GM23338 (cell line): ENCODE measurements at regions not wholly inside any gene's neighbourhood (a gene's known extent, or its start where the extent isn't known, plus 50 kb on each side); places are given as distances from the start of the nearest gene placed in this dataset.

Experiments
- ATAC-seq: fragments of 200-7000 bp; cut with Tn5 transposase; 3 replicates; pipeline ENCODE4 v1.9.1; 2020
- DNase-seq: peaks from one replicate; pipeline ENCODE4 v3.0.0-alpha.2; 2015; ENCODE audit warnings: low spot score
- H2AFZ ChIP-seq: fragments of 200-600 bp; sonication (generic); 2 replicates; pipeline ENCODE4 v1.8.0; 2016; ENCODE audit warnings: antibody characterized with exemption, mild to moderate bottlenecking, moderate library complexity
- H3F3A ChIP-seq: fragments of 200-600 bp; sonication (generic); replicated peaks from 2 replicates; pipeline ENCODE4 v1.8.0; 2017; ENCODE audit warnings: antibody characterized with exemption, mixed run types, low read depth
- H3K27ac ChIP-seq: fragments of 200-600 bp; sonication (generic); 2 replicates; pipeline ENCODE4 v1.6.1; 2016; ENCODE audit warnings: low read depth
- H3K27me3 ChIP-seq: fragments of 200-600 bp; sonication (generic); 2 replicates; pipeline ENCODE4 v1.8.0; 2016; ENCODE audit warnings: mild to moderate bottlenecking, mixed run types, moderate library complexity; ENCODE audit not compliant: insufficient read depth
- H3K36me3 ChIP-seq: fragments of 200-600 bp; sonication (generic); 2 replicates; pipeline ENCODE4 v1.8.0; 2016; ENCODE audit warnings: mild to moderate bottlenecking; ENCODE audit not compliant: insufficient read depth
- H3K4me1 ChIP-seq: fragments of 200-600 bp; sonication (generic); 2 replicates; pipeline ENCODE4 v1.8.0; 2016; ENCODE audit warnings: mild to moderate bottlenecking, moderate library complexity; ENCODE audit not compliant: insufficient read depth
- H3K4me2 ChIP-seq: fragments of 200-600 bp; sonication (generic); 2 replicates; pipeline ENCODE4 v1.7.1; 2017; ENCODE audit warnings: mixed run types
- H3K4me3 ChIP-seq: fragments of 200-600 bp; sonication (generic); 2 replicates; pipeline ENCODE4 v1.6.1; 2016; ENCODE audit warnings: mixed run types
- H3K79me2 ChIP-seq: fragments of 200-600 bp; sonication (generic); replicated peaks from 2 replicates; pipeline ENCODE4 v1.8.0; 2017; ENCODE audit warnings: mild to moderate bottlenecking; ENCODE audit not compliant: insufficient read depth
- H3K9me2 ChIP-seq: fragments of 200-600 bp; sonication (generic); 2 replicates; pipeline ENCODE4 v1.8.0; 2017; ENCODE audit not compliant: insufficient read depth
- H4K20me1 ChIP-seq: fragments of 200-600 bp; sonication (generic); replicated peaks from 2 replicates; pipeline ENCODE4 v1.8.0; 2017; ENCODE audit warnings: mild to moderate bottlenecking; ENCODE audit not compliant: insufficient read depth
- H3K27ac Mint-ChIP-seq: 2 replicates; pipeline ENCODE4 v1.8.0; 2020; ENCODE audit warnings: inconsistent platforms, mild to moderate bottlenecking, moderate library complexity, mixed read lengths
- H3K27me3 Mint-ChIP-seq: 3 replicates; pipeline ENCODE4 v1.8.0; 2022; ENCODE audit warnings: low read depth, mild to moderate bottlenecking, moderate library complexity, mixed read lengths, inconsistent platforms; ENCODE audit not compliant: insufficient read depth, poor library complexity
- H3K36me3 Mint-ChIP-seq: 3 replicates; pipeline ENCODE4 v1.8.0; 2021; ENCODE audit warnings: low read depth, mild to moderate bottlenecking, inconsistent platforms, moderate library complexity, mixed read lengths
- H3K4me1 Mint-ChIP-seq: 3 replicates; pipeline ENCODE4 v1.8.0; 2020; ENCODE audit warnings: mild to moderate bottlenecking, inconsistent platforms, mixed read lengths
- H3K4me3 Mint-ChIP-seq: 3 replicates; pipeline ENCODE4 v1.8.0; 2021; ENCODE audit warnings: moderate library complexity, mild to moderate bottlenecking, inconsistent platforms, mixed read lengths
- H3K9me3 Mint-ChIP-seq: 3 replicates; pipeline ENCODE4 v1.8.0; 2020; ENCODE audit warnings: moderate library complexity, mild to moderate bottlenecking, inconsistent platforms, mixed read lengths
- CREB1 ChIP-seq: fragments of 250-450 bp; sonication (Bioruptor Pico); IDR thresholded peaks from 2 replicates; pipeline ENCODE4 v1.5.0; 2020; ENCODE audit warnings: low read depth, mild to moderate bottlenecking, moderate library complexity
- EZH2 ChIP-seq: fragments of 200-600 bp; sonication (generic); IDR thresholded peaks from one replicate; pipeline ENCODE4 v1.8.0; 2017; ENCODE audit warnings: antibody characterized with exemption, mild to moderate bottlenecking, low read depth; ENCODE audit not compliant: unreplicated experiment
- EZH2phosphoT487 ChIP-seq: fragments of 200-600 bp; sonication (generic); IDR thresholded peaks from one replicate; pipeline ENCODE4 v1.8.1; 2018; ENCODE audit warnings: antibody characterized with exemption; ENCODE audit not compliant: unreplicated experiment
- JUNB ChIP-seq: IDR thresholded peaks from one replicate; pipeline ENCODE4 v1.6.1; 2016; ENCODE audit warnings: antibody characterized with exemption; ENCODE audit not compliant: unreplicated experiment
- NANOG ChIP-seq: IDR thresholded peaks from 2 replicates; pipeline ENCODE4 v1.6.1; 2016; ENCODE audit warnings: antibody characterized with exemption, borderline replicate concordance
- ZNF114 ChIP-seq: fragments of 250-450 bp; sonication (Bioruptor Pico); IDR thresholded peaks from 2 replicates; pipeline ENCODE4 v1.5.0; 2020; ENCODE audit warnings: mild to moderate bottlenecking, moderate library complexity
- TF ChIP-seq, protein P1 (sequence below): IDR thresholded peaks from 2 replicates; pipeline ENCODE4 v1.6.1; 2016; ENCODE audit warnings: antibody characterized with exemption
- TF ChIP-seq, protein P2 (sequence below): fragments of 250-450 bp; sonication (Bioruptor Pico); IDR thresholded peaks from 2 replicates; pipeline ENCODE4 v1.5.0; 2020; ENCODE audit warnings: mild to moderate bottlenecking, moderate library complexity
- TF ChIP-seq, protein P3 (sequence below), 2 experiments: fragments of 200-600 bp in 1 of 2; sonication (generic) in 1 of 2; conservative IDR thresholded peaks; 2 replicates each; pipeline versions ENCODE4 v1.5.1 to v1.6.1; 2016 to 2017; ENCODE audit warnings: antibody characterized with exemption in 2 of 2, low read depth in 2 of 2, mild to moderate bottlenecking in 2 of 2, moderate library complexity in 1 of 2

DNA sequence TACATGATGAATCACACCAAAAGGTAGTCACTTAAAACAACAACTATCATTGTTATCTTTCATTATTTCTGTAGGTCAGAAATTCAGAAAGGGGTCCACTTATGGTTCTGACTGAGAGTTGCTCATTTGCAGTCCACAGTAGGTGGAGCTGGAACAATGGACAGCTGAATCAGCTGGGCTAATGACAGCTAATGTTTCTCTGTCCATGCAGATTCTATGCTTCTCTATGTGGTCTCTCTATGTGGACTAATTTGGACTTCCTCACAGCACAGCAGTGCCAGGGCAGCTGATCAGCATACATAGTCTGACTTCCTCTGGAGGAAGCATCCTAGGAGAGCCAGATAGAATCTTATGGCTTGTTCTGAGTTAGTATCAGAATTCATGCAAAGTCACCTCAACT is 131.7 kb upstream of the INTU start:
- no peak overlapping the region for H3K4me3 Mint-ChIP-seq
- no peaks in the 10 kb centered on the region for H4K20me1 ChIP-seq
- H3K9me3 Mint-ChIP-seq: no peaks in the 10 kb centered on the region
- TF ChIP-seq JUNB: no peak
- no peak for TF ChIP-seq EZH2phosphoT487
- TF ChIP-seq ZNF114 (CRISPR knock-in tag): no peak
- TF ChIP-seq, protein P1, sequence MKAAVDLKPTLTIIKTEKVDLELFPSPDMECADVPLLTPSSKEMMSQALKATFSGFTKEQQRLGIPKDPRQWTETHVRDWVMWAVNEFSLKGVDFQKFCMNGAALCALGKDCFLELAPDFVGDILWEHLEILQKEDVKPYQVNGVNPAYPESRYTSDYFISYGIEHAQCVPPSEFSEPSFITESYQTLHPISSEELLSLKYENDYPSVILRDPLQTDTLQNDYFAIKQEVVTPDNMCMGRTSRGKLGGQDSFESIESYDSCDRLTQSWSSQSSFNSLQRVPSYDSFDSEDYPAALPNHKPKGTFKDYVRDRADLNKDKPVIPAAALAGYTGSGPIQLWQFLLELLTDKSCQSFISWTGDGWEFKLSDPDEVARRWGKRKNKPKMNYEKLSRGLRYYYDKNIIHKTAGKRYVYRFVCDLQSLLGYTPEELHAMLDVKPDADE: no peak
- no peak for TF ChIP-seq EZH2
- TF ChIP-seq NANOG: no peak
- TF ChIP-seq, protein P2, sequence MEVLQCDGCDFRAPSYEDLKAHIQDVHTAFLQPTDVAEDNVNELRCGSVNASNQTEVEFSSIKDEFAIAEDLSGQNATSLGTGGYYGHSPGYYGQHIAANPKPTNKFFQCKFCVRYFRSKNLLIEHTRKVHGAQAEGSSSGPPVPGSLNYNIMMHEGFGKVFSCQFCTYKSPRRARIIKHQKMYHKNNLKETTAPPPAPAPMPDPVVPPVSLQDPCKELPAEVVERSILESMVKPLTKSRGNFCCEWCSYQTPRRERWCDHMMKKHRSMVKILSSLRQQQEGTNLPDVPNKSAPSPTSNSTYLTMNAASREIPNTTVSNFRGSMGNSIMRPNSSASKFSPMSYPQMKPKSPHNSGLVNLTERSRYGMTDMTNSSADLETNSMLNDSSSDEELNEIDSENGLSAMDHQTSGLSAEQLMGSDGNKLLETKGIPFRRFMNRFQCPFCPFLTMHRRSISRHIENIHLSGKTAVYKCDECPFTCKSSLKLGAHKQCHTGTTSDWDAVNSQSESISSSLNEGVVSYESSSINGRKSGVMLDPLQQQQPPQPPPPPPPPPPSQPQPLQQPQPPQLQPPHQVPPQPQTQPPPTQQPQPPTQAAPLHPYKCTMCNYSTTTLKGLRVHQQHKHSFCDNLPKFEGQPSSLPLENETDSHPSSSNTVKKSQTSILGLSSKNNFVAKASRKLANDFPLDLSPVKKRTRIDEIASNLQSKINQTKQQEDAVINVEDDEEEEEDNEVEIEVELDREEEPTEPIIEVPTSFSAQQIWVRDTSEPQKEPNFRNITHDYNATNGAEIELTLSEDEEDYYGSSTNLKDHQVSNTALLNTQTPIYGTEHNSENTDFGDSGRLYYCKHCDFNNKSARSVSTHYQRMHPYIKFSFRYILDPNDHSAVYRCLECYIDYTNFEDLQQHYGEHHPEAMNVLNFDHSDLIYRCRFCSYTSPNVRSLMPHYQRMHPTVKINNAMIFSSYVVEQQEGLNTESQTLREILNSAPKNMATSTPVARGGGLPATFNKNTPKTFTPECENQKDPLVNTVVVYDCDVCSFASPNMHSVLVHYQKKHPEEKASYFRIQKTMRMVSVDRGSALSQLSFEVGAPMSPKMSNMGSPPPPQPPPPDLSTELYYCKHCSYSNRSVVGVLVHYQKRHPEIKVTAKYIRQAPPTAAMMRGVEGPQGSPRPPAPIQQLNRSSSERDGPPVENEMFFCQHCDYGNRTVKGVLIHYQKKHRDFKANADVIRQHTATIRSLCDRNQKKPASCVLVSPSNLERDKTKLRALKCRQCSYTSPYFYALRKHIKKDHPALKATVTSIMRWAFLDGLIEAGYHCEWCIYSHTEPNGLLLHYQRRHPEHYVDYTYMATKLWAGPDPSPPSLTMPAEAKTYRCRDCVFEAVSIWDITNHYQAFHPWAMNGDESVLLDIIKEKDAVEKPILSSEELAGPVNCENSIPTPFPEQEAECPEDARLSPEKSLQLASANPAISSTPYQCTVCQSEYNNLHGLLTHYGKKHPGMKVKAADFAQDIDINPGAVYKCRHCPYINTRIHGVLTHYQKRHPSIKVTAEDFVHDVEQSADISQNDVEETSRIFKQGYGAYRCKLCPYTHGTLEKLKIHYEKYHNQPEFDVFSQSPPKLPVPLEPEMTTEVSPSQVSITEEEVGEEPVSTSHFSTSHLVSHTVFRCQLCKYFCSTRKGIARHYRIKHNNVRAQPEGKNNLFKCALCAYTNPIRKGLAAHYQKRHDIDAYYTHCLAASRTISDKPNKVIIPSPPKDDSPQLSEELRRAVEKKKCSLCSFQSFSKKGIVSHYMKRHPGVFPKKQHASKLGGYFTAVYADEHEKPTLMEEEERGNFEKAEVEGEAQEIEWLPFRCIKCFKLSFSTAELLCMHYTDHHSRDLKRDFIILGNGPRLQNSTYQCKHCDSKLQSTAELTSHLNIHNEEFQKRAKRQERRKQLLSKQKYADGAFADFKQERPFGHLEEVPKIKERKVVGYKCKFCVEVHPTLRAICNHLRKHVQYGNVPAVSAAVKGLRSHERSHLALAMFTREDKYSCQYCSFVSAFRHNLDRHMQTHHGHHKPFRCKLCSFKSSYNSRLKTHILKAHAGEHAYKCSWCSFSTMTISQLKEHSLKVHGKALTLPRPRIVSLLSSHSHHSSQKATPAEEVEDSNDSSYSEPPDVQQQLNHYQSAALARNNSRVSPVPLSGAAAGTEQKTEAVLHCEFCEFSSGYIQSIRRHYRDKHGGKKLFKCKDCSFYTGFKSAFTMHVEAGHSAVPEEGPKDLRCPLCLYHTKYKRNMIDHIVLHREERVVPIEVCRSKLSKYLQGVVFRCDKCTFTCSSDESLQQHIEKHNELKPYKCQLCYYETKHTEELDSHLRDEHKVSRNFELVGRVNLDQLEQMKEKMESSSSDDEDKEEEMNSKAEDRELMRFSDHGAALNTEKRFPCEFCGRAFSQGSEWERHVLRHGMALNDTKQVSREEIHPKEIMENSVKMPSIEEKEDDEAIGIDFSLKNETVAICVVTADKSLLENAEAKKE (CRISPR knock-in tag): no peak
- TF ChIP-seq, protein P3, sequence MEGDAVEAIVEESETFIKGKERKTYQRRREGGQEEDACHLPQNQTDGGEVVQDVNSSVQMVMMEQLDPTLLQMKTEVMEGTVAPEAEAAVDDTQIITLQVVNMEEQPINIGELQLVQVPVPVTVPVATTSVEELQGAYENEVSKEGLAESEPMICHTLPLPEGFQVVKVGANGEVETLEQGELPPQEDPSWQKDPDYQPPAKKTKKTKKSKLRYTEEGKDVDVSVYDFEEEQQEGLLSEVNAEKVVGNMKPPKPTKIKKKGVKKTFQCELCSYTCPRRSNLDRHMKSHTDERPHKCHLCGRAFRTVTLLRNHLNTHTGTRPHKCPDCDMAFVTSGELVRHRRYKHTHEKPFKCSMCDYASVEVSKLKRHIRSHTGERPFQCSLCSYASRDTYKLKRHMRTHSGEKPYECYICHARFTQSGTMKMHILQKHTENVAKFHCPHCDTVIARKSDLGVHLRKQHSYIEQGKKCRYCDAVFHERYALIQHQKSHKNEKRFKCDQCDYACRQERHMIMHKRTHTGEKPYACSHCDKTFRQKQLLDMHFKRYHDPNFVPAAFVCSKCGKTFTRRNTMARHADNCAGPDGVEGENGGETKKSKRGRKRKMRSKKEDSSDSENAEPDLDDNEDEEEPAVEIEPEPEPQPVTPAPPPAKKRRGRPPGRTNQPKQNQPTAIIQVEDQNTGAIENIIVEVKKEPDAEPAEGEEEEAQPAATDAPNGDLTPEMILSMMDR (conservative IDR thresholded peaks at IDR 0.05; ENCODE audit: low read depth in 2 of 2): no peak
- no peak for TF ChIP-seq CREB1
- H3K4me1 Mint-ChIP-seq: peaks cover 25% of the 10 kb centered on the region
- no peak overlapping the region for H3K4me3 ChIP-seq
- no peaks in the 10 kb centered on the region for H3K9me2 ChIP-seq
- H3K27me3 Mint-ChIP-seq: no peaks in the 10 kb centered on the region
- H3K4me1 ChIP-seq: peaks cover 8% of the 10 kb centered on the region; the same call in 1 of the 2 replicates
- H3K79me2 ChIP-seq: no peaks in the 10 kb centered on the region
- DNase-seq: no peak
- no peaks in the 10 kb centered on the region for H3K36me3 ChIP-seq
- peak overlapping the region; percentile 39; the same call in 1 of the 2 replicates for H2AFZ ChIP-seq
- H3K4me2 ChIP-seq: no peak overlapping the region
- H3K27ac Mint-ChIP-seq: no peak overlapping the region
- no peaks in the 10 kb centered on the region for H3K36me3 Mint-ChIP-seq
- no peaks in the 10 kb centered on the region for H3K27me3 ChIP-seq
- ATAC-seq: no peak
- no peaks in the 10 kb centered on the region for H3F3A ChIP-seq
- H3K27ac ChIP-seq: no peak overlapping the region
